IMR-90 (cell line): ENCODE measurements at regions not wholly inside any gene's neighbourhood (a gene's known extent, or its start where the extent isn't known, plus 50 kb on each side); places are given as distances from the start of the nearest gene placed in this dataset. TPM values are rescaled to one million over a fixed set of nuclear protein-coding genes. Genes with fewer than 3 reads are reported as not detected.

ENCODE experiments used
- microRNA-seq, 2 experiments: library from miRNA; stranded (forward) in 1 of 2; unstranded in 1 of 2; fragments of 10-50 nt in 1 of 2; fragments of <30 nt in 1 of 2; gene quantifications in 1 of 2; microRNA quantifications in 1 of 2; one replicate each; pipeline versions ENCODE3 to v1.1.0; 2013 to 2020; ENCODE audit not compliant: insufficient read depth in 1 of 2, insufficient read length in 1 of 2, unreplicated experiment in 1 of 2
- small RNA-seq, 5 experiments: library from RNA; depleted of rRNA; stranded (forward); fragments of <200 nt; gene quantifications; one replicate each; pipeline ENCODE3, GENCODE V24; 2012

Small RNA genes in the stretch of these regions (microRNA-seq; reads per million reads assigned to microRNA genes)
- gene RN7SL147P (ENCODE audit: insufficient read depth, insufficient read length) = not detected

Small RNA genes in the stretch of these regions (small RNA-seq; reads per million reads assigned to genes)
- 0 reads per million in 5 experiments for gene RN7SL147P
